ENCODE measurements at regions not wholly inside any gene's neighbourhood (a gene's known extent, or its start where the extent isn't known, plus 50 kb on each side); places are given as distances from the start of the nearest gene placed in this dataset.
"Not testable (repeated sequence)": the region's sequence is repeated elsewhere in the genome, so short reads cannot be mapped to it uniquely, and the experiment has no call there.

DNA sequence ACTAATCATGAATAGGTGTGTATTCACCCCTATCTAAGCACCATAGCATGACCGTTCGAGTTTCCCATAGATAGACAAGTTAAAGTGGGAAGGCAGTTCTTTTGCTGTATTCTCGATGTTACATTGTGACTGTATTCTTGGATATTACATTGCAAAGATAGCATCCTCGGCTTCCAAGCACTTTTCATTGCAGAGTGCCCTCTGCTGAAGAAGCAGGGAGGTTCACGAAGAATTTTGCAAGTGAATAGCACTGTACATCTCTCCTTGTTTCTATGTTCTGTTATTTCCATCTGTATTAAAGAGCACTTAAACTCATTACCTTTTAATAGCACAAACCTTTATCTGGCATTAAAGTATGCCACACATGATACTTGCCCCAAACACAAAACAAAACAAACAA is 426.7 kb upstream of the ARX start:
- TF ChIP-seq, protein P1, sequence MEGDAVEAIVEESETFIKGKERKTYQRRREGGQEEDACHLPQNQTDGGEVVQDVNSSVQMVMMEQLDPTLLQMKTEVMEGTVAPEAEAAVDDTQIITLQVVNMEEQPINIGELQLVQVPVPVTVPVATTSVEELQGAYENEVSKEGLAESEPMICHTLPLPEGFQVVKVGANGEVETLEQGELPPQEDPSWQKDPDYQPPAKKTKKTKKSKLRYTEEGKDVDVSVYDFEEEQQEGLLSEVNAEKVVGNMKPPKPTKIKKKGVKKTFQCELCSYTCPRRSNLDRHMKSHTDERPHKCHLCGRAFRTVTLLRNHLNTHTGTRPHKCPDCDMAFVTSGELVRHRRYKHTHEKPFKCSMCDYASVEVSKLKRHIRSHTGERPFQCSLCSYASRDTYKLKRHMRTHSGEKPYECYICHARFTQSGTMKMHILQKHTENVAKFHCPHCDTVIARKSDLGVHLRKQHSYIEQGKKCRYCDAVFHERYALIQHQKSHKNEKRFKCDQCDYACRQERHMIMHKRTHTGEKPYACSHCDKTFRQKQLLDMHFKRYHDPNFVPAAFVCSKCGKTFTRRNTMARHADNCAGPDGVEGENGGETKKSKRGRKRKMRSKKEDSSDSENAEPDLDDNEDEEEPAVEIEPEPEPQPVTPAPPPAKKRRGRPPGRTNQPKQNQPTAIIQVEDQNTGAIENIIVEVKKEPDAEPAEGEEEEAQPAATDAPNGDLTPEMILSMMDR (IDR thresholded peaks at IDR 0.05; ENCODE audit: insufficient read depth, low read depth, low read length), result no peak
- DNase-seq (ENCODE audit: low read depth), result no peak
- H3K4me3 ChIP-seq (ENCODE audit: low read depth, low read length), result no peak overlapping the region

DNA sequence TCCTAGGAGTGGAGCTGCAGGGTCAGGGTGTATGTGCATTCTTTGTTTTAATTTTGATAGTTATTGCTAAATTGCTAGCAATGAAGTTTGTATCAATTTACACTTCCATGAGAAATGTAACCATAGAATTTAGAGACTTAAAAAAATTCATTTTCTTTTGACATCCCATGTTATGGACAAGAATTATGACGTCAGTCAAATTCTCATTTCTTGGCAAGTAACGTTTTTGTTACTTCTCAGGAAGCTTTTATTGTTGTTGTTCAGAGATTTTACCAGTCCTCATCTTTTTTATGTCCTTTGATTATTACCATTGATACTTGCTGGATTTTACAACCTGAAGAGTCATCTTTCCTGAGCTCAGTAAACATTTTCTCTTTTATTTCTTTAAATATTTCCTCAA is 417.5 kb upstream of the ARX start:
- H3K4me3 ChIP-seq (ENCODE audit: low read depth, low read length), result no peak overlapping the region
- no peak for DNase-seq (ENCODE audit: low read depth)
- TF ChIP-seq, protein P1 (IDR thresholded peaks at IDR 0.05; ENCODE audit: insufficient read depth, low read depth, low read length), result no peak

DNA sequence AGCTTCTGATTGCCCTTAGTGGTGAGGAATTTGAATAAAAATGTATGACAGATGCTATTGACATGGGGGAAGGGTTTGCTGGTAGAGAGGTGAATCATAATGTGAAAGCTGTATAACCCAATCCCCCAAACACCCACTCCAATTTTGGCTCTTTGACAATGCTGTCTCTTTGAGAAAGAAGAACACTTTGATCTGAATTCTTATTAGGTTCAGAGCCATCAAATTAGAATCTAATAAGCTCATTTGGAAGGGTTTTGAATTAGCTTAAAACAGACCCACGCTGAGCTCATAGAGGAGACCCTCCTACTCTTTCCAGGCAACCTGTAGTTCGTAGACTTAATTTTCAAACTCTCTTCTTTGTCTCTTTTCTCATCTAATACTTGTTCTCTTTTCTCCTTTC is 416.6 kb upstream of the ARX start:
- H3K4me3 ChIP-seq (ENCODE audit: low read depth, low read length), result no peak overlapping the region
- DNase-seq (ENCODE audit: low read depth), result no peak
- TF ChIP-seq, protein P1 (IDR thresholded peaks at IDR 0.05; ENCODE audit: insufficient read depth, low read depth, low read length), result no peak

DNA sequence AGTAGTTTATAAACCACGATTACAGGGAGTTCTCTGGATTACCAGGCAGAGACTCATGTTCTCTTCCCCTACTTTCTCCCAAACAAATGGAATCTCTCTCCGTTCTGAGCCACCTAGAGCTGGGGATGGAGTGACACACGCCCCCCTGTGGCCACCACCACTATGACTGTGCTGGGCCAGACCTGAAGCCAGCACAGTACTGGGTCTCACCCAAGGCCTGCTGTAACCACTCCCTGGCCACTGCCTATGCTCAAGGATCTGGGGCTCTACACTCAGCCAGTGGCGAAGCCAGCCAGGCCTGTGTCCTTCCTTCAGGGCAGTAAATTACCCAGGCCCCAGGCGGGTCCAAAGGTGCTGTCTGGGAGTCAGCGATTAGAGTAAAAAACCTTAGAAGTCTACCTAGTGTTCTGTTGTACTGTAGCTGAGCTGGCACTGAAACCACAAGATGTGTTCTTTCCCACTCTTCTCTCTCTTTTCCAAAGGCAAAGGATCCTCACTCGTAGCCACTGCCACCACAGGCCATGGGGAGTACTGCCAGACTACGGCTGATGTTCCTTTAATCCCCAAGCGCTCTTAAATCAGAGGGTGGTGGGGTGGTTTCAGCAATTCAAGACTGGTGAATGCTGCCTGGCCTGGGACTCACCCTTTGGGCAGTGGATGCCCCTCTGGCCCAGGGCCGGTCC is 412.2 kb upstream of the ARX start:
- DNase-seq (ENCODE audit: low read depth), result no peak
- TF ChIP-seq, protein P1 (IDR thresholded peaks at IDR 0.05; ENCODE audit: insufficient read depth, low read depth, low read length), result no peak
- H3K4me3 ChIP-seq (ENCODE audit: low read depth, low read length), result no peak overlapping the region

DNA sequence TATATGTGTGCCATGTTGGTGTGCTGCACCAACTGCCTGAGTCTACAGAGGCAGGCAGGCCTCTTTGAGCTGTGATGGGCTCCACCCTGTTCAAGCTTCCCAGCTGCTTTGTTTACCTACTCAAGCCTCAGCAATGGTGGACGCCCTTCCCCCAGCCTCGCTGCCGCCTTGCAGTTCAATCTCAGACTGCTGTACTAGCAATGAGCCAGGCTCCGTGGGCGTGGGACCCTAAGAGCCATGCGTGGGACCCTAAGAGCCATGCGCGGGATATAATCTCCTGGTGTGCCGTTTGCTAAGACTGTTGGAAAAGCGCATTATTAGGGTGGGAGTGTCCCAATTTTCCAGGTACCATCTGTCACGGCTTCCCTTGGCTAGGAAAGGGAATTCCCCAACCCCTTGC is 388.4 kb upstream of the ARX start:
- not testable (repeated sequence) for H3K4me3 ChIP-seq (ENCODE audit: low read depth, low read length); DNase-seq (ENCODE audit: low read depth)

DNA sequence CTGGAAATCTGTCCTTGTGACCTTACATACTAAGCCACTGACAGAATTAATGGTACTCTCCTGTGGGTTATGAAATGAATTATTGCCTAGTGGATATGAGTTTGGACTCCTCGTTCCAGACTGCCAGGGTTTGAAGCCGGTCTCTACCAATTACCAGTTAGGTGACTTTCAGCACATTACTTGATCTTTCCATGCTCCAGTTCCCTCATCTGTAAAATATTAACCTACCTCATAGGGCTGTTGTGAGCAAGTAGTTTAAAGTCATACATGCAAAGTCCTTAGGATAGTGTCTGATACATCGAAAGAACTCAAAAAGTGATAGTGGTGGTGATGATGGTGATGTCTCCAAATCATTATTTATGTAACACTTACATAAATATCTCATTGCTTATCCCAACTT is 373.5 kb upstream of the ARX start:
- H3K4me3 ChIP-seq (ENCODE audit: low read depth, low read length), result no peak overlapping the region
- DNase-seq (ENCODE audit: low read depth), result no peak
- TF ChIP-seq, protein P1 (IDR thresholded peaks at IDR 0.05; ENCODE audit: insufficient read depth, low read depth, low read length), result no peak

GRCh38 chrX:25383196-25383595 is 367.4 kb upstream of the ARX start:
- no peak for DNase-seq (ENCODE audit: low read depth)
- H3K4me3 ChIP-seq (ENCODE audit: low read depth, low read length), result no peak overlapping the region
- TF ChIP-seq, protein P1 (IDR thresholded peaks at IDR 0.05; ENCODE audit: insufficient read depth, low read depth, low read length), result no peak
